COLO668 (cell line): ENCODE measurements at regions not wholly inside any gene's neighbourhood (a gene's known extent, or its start where the extent isn't known, plus 50 kb on each side); places are given as distances from the start of the nearest gene placed in this dataset.
"Not testable (repeated sequence)": the region's sequence is repeated elsewhere in the genome, so short reads cannot be mapped to it uniquely, and the experiment has no call there.

ENCODE experiments used
- DNase-seq: peaks from one replicate; lab custom pipeline; 2025; ENCODE audit not compliant: unreplicated experiment; lab: John Stamatoyannopoulos, UW

GRCh38 chr13:54676526-54677113 lies 1648.0 kb downstream of the OLFM4 start:
- no peak for DNase-seq

GRCh38 chr13:54682184-54682583 lies 1653.6 kb downstream of the OLFM4 start:
- no peak for DNase-seq

- no peak for DNase-seq
Observed at GRCh38 chr13:54687173-54687572, 1658.6 kb downstream of the OLFM4 start.

GRCh38 chr13:54699831-54700230 lies 1671.2 kb downstream of the OLFM4 start:
- DNase-seq, result no peak

GRCh38 chr13:54705738-54706137 lies 1677.1 kb downstream of the OLFM4 start:
- no peak for DNase-seq

GRCh38 chr13:54706336-54706735 lies 1677.7 kb downstream of the OLFM4 start:
- no peak for DNase-seq

- DNase-seq, result no peak
Observed at GRCh38 chr13:54709546-54709945, 1680.9 kb downstream of the OLFM4 start.

- no peak for DNase-seq
Observed at GRCh38 chr13:54733639-54734038, 1705.0 kb downstream of the OLFM4 start.

- DNase-seq, result not testable (repeated sequence)
Observed at GRCh38 chr13:54737211-54737610, 1708.6 kb downstream of the OLFM4 start.

GRCh38 chr13:54742984-54743383 lies 1714.4 kb downstream of the OLFM4 start:
- DNase-seq, result no peak

- no peak for DNase-seq
Observed at GRCh38 chr13:54744747-54745146, 1716.1 kb downstream of the OLFM4 start.

- no peak for DNase-seq
Observed at GRCh38 chr13:54750521-54750920, 1721.9 kb downstream of the OLFM4 start.

- DNase-seq, result no peak
Observed at GRCh38 chr13:54758795-54759194, 1730.2 kb downstream of the OLFM4 start.

- no peak for DNase-seq
Observed at GRCh38 chr13:54768214-54768613, 1739.6 kb downstream of the OLFM4 start.

GRCh38 chr13:54775501-54776191 lies 1747.0 kb downstream of the OLFM4 start:
- DNase-seq, result no peak

GRCh38 chr13:54787754-54788153 lies 1759.1 kb downstream of the OLFM4 start:
- no peak for DNase-seq

GRCh38 chr13:54799621-54800226 lies 1771.1 kb downstream of the OLFM4 start:
- DNase-seq, result no peak

GRCh38 chr13:54802226-54802625 lies 1773.6 kb downstream of the OLFM4 start:
- DNase-seq, result no peak

GRCh38 chr13:54805743-54806142 lies 1777.1 kb downstream of the OLFM4 start:
- DNase-seq, result no peak

- peak; percentile 67 for DNase-seq
Observed at GRCh38 chr13:54821938-54822470, 1793.4 kb downstream of the OLFM4 start.

- not testable (repeated sequence) for DNase-seq
Observed at GRCh38 chr13:54829391-54830068, 1800.9 kb downstream of the OLFM4 start.

GRCh38 chr13:54836273-54836672 lies 1807.7 kb downstream of the OLFM4 start:
- no peak for DNase-seq
